ENCODE measurements at regions not wholly inside any gene's neighbourhood (a gene's known extent, or its start where the extent isn't known, plus 50 kb on each side); places are given as distances from the start of the nearest gene placed in this dataset.

DNA sequence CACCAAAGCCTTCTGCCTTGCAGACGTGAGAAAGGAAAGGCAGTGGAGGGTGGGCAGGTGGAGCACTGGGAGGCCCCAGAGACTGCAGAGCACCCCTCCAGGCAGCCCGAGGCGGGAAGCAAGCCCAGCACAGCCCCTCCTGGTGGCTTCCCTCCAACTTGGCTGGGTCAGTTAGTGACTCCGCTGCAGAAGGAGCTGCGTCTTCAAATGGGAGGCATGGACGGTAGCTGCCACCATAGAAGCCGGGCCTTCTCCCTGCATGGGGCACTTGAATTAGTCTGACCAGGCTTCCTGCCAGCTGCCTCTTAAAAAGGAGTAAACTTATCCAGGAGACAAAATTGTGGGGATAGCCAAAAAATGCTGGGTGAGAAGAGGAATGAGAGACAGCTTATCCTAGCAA, 88.0 kb upstream of the RPS6KA2 start:
- Histone ChIP-seq H3K27ac (no peak overlapping the region), H3K4me1 (no peaks in the 10 kb centered on the region), H3K9me3 (no peaks in the 10 kb centered on the region), H3K4me2 (no peak overlapping the region), H3K4me3 (no peak overlapping the region)
- TF ChIP-seq SREBF2 (IDR thresholded peaks at IDR 0.05), result no peak
- no peak for TF ChIP-seq HOXA7 (CRISPR knock-in tag; IDR thresholded peaks at IDR 0.05)
- TF ChIP-seq, protein P1, sequence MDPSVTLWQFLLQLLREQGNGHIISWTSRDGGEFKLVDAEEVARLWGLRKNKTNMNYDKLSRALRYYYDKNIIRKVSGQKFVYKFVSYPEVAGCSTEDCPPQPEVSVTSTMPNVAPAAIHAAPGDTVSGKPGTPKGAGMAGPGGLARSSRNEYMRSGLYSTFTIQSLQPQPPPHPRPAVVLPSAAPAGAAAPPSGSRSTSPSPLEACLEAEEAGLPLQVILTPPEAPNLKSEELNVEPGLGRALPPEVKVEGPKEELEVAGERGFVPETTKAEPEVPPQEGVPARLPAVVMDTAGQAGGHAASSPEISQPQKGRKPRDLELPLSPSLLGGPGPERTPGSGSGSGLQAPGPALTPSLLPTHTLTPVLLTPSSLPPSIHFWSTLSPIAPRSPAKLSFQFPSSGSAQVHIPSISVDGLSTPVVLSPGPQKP (IDR thresholded peaks at IDR 0.05; ENCODE audit: low read depth, low read length), result no peak
- TF ChIP-seq ESRRA (IDR thresholded peaks at IDR 0.05; ENCODE audit: borderline replicate concordance, low read length), result no peak
- TF ChIP-seq, protein P2, sequence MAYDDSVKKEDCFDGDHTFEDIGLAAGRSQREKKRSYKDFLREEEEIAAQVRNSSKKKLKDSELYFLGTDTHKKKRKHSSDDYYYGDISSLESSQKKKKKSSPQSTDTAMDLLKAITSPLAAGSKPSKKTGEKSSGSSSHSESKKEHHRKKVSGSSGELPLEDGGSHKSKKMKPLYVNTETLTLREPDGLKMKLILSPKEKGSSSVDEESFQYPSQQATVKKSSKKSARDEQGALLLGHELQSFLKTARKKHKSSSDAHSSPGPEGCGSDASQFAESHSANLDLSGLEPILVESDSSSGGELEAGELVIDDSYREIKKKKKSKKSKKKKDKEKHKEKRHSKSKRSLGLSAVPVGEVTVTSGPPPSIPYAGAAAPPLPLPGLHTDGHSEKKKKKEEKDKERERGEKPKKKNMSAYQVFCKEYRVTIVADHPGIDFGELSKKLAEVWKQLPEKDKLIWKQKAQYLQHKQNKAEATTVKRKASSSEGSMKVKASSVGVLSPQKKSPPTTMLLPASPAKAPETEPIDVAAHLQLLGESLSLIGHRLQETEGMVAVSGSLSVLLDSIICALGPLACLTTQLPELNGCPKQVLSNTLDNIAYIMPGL (CRISPR knock-in tag; IDR thresholded peaks at IDR 0.05; ENCODE audit: borderline replicate concordance), result no peak
- TF ChIP-seq MYC (IDR thresholded peaks at IDR 0.05; ENCODE audit: borderline replicate concordance, low read length), result no peak
- TF ChIP-seq KDM5A (IDR thresholded peaks at IDR 0.05), result no peak
- TF ChIP-seq E2F6 (IDR thresholded peaks at IDR 0.05; ENCODE audit: borderline replicate concordance, low read depth), result no peak
- TF ChIP-seq REST (IDR thresholded peaks at IDR 0.05), result no peak
- TF ChIP-seq, protein P3, sequence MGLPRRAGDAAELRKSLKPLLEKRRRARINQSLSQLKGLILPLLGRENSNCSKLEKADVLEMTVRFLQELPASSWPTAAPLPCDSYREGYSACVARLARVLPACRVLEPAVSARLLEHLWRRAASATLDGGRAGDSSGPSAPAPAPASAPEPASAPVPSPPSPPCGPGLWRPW (IDR thresholded peaks at IDR 0.05), result no peak
- no peak for TF ChIP-seq ZC3H11A (IDR thresholded peaks at IDR 0.05)
- no peak for TF ChIP-seq ZNF302 (CRISPR knock-in tag; IDR thresholded peaks at IDR 0.05)
- no peak for TF ChIP-seq PHF8 (IDR thresholded peaks at IDR 0.05; ENCODE audit: borderline replicate concordance, low read depth)
- TF ChIP-seq NFE2L2 (conservative IDR thresholded peaks at IDR 0.05; ENCODE audit: low read length), result no peak
- TF ChIP-seq KDM1A (IDR thresholded peaks at IDR 0.05; ENCODE audit: low read depth), result no peak
- no peak for TF ChIP-seq RCOR1 (IDR thresholded peaks at IDR 0.05; ENCODE audit: low read depth, low read length)
- TF ChIP-seq, protein P4, sequence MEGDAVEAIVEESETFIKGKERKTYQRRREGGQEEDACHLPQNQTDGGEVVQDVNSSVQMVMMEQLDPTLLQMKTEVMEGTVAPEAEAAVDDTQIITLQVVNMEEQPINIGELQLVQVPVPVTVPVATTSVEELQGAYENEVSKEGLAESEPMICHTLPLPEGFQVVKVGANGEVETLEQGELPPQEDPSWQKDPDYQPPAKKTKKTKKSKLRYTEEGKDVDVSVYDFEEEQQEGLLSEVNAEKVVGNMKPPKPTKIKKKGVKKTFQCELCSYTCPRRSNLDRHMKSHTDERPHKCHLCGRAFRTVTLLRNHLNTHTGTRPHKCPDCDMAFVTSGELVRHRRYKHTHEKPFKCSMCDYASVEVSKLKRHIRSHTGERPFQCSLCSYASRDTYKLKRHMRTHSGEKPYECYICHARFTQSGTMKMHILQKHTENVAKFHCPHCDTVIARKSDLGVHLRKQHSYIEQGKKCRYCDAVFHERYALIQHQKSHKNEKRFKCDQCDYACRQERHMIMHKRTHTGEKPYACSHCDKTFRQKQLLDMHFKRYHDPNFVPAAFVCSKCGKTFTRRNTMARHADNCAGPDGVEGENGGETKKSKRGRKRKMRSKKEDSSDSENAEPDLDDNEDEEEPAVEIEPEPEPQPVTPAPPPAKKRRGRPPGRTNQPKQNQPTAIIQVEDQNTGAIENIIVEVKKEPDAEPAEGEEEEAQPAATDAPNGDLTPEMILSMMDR (IDR thresholded peaks at IDR 0.05), result no peak
- no peak for TF ChIP-seq MAFK (IDR thresholded peaks at IDR 0.05; ENCODE audit: partially characterized antibody)
- TF ChIP-seq NR3C1 (IDR thresholded peaks at IDR 0.05), result no peak
- DNase-seq (ENCODE audit: low read depth in 1 of 2, low spot score in 1 of 2) (no peak), FAIRE-seq (no peak), ATAC-seq (no peak)
- ChIA-PET CTCF (no interaction called here), POLR2A (no interaction called here)
- WGBS (ENCODE audit: missing lambda C conversion rate), result 87% methylated on average over 6 of the region's 7 CpGs

Measured in A549 (cell line).